Cardiac muscle cell (in vitro differentiated cells and primary cell): ENCODE measurements at regions not wholly inside any gene's neighbourhood (a gene's known extent, or its start where the extent isn't known, plus 50 kb on each side); places are given as distances from the start of the nearest gene placed in this dataset.

ENCODE experiments used
- DNase-seq, 2 donors: peaks; one replicate each; pipeline versions ENCODE4 v3.0.0 to v3.0.0-alpha.2; 2010 to 2017; ENCODE audit warnings: low read depth in 1 of 2, low spot score in 1 of 2
- H3K27ac ChIP-seq: fragments of 200-600 bp; sonication (generic); 2 replicates; pipeline ENCODE4 v1.5.1; 2016
- H3K27me3 ChIP-seq: fragments of 200-600 bp; sonication (generic); 2 replicates; pipeline ENCODE4 v1.6.0; 2016; ENCODE audit warnings: control low read depth
- H3K36me3 ChIP-seq: fragments of 200-600 bp; sonication (generic); 2 replicates; pipeline ENCODE4 v1.5.1; 2016; ENCODE audit warnings: control low read depth
- H3K4me1 ChIP-seq: fragments of 200-600 bp; sonication (generic); 2 replicates; pipeline ENCODE4 v1.8.1; 2017; ENCODE audit warnings: low read depth, mild to moderate bottlenecking, mixed run types
- H3K4me3 ChIP-seq: fragments of 200-600 bp; sonication (generic); 2 replicates; pipeline ENCODE4 v1.5.1; 2016; ENCODE audit warnings: mild to moderate bottlenecking
- H3K9me3 ChIP-seq: fragments of 200-600 bp; sonication (generic); 2 replicates; pipeline ENCODE4 v1.5.1; 2017; ENCODE audit warnings: low read depth, mild to moderate bottlenecking, control low read depth
- TF ChIP-seq, protein P1 (sequence below): IDR thresholded peaks from 2 replicates; pipeline ENCODE4 v1.5.1; 2012; ENCODE audit warnings: low read depth, mild to moderate bottlenecking, low read length

DNA sequence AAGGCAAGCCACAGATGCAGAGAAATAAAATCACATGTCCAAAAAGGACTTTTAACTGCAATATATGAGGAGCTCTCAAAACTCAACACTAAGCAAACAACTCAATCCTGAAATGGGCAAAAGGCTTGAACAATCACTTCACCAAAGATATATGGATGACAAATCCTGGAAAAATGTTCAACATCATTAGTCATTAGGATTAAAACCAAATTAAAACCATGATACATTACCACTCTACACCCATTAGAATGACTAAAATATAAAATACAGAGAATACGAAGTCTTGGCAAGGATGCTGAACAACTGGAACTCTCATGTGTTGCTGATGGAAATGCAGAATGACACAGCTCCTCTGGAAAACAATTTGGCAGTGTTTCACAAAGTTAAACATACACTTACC lies 277.4 kb downstream of the TLE1 start:
- TF ChIP-seq, protein P1, sequence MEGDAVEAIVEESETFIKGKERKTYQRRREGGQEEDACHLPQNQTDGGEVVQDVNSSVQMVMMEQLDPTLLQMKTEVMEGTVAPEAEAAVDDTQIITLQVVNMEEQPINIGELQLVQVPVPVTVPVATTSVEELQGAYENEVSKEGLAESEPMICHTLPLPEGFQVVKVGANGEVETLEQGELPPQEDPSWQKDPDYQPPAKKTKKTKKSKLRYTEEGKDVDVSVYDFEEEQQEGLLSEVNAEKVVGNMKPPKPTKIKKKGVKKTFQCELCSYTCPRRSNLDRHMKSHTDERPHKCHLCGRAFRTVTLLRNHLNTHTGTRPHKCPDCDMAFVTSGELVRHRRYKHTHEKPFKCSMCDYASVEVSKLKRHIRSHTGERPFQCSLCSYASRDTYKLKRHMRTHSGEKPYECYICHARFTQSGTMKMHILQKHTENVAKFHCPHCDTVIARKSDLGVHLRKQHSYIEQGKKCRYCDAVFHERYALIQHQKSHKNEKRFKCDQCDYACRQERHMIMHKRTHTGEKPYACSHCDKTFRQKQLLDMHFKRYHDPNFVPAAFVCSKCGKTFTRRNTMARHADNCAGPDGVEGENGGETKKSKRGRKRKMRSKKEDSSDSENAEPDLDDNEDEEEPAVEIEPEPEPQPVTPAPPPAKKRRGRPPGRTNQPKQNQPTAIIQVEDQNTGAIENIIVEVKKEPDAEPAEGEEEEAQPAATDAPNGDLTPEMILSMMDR, result no peak

DNA sequence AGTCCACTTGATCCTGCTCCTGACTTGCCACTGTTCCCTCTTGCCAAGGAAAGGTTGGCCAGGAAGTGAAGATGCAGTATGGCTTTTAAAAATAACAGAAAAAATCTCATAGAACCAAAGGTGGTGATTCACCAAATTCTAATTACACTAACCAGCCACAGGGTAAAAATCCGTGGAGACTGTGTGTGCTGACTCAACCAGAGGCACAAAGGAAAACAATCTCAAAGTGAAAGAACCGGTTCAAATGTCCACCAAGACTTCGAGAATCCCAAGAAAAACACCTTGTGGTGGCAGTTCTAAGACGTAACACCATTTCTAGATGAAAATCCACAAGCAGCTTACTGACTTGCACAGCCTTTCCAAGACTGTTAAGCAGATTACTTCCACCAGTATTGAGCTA lies 279.1 kb downstream of the TLE1 start:
- H3K4me3 ChIP-seq, result no peak overlapping the region
- no peak overlapping the region for H3K27ac ChIP-seq
- peak in 1 of 2 donors; percentile 34 for DNase-seq
- no peaks in the 10 kb centered on the region for H3K36me3 ChIP-seq
- TF ChIP-seq, protein P1, result no peak
- H3K9me3 ChIP-seq, result no peaks in the 10 kb centered on the region
- no peaks in the 10 kb centered on the region for H3K4me1 ChIP-seq
- no peaks in the 10 kb centered on the region for H3K27me3 ChIP-seq

More for the DNA sequence above, 277.4 kb downstream of the TLE1 start:
- Histone ChIP-seq H3K27me3 (no peaks in the 10 kb centered on the region), H3K27ac (no peak overlapping the region), H3K9me3 (no peaks in the 10 kb centered on the region), H3K36me3 (no peaks in the 10 kb centered on the region), H3K4me1 (no peaks in the 10 kb centered on the region), H3K4me3 (no peak overlapping the region)
- no peak for DNase-seq

DNA sequence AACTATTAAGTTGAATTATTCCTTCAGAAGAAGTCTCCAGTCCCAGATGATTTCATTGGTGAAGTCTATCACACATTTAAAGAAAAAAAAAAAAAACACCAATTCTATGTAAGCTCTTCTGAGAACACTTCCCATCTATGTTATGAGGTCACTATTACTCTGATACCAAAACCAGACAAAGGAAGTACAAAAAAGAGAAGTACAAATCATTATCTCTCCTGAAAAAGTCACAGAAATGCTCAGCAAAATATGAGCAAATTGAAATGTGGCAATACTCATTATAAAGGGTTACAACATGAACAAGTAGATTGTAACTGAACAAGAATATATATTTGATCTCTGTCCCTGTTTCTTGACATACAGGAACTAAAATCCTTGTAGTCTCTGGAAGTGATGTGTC lies 280.4 kb downstream of the TLE1 start:
- Histone ChIP-seq H3K4me3 (no peak overlapping the region), H3K27me3 (no peaks in the 10 kb centered on the region), H3K4me1 (no peaks in the 10 kb centered on the region), H3K27ac (no peak overlapping the region), H3K9me3 (no peaks in the 10 kb centered on the region), H3K36me3 (no peaks in the 10 kb centered on the region)
- TF ChIP-seq, protein P1, result no peak
- no peak for DNase-seq

DNA sequence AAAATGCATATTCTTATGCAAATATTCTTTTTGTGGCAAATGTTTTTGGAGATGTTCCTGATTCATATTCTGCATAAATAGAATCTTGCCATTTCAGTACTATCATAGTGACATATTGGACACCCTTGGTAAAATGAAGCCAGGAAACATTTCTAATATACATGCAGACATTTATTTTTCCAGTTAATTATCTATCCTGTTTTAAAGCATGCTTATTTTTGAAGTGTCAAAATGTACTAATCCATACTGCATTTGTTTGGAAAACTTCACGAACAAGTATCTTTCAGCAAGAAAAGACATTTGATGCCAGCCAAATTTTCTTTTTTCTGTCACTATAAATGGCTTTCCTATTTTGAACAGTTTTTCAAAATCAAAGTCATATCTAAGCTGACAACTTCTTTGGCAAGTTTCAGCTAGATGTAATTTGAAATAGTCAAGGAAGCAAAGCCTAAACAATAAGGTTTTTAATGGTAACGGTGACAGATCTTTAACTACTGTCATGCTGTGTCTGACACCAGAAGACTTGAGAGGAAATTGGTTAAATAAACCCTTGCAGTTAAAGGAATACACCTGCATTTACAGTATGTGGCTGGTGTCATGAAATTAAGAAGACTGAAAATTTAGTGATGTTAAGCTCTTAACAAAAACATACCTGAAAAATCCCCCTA lies 284.3 kb downstream of the TLE1 start:
- H3K4me1 ChIP-seq, result no peaks in the 10 kb centered on the region
- no peaks in the 10 kb centered on the region for H3K27me3 ChIP-seq
- H3K36me3 ChIP-seq, result no peaks in the 10 kb centered on the region
- no peaks in the 10 kb centered on the region for H3K9me3 ChIP-seq
- TF ChIP-seq, protein P1, result no peak
- no peak overlapping the region for H3K4me3 ChIP-seq
- no peak overlapping the region for H3K27ac ChIP-seq
- no peak for DNase-seq

DNA sequence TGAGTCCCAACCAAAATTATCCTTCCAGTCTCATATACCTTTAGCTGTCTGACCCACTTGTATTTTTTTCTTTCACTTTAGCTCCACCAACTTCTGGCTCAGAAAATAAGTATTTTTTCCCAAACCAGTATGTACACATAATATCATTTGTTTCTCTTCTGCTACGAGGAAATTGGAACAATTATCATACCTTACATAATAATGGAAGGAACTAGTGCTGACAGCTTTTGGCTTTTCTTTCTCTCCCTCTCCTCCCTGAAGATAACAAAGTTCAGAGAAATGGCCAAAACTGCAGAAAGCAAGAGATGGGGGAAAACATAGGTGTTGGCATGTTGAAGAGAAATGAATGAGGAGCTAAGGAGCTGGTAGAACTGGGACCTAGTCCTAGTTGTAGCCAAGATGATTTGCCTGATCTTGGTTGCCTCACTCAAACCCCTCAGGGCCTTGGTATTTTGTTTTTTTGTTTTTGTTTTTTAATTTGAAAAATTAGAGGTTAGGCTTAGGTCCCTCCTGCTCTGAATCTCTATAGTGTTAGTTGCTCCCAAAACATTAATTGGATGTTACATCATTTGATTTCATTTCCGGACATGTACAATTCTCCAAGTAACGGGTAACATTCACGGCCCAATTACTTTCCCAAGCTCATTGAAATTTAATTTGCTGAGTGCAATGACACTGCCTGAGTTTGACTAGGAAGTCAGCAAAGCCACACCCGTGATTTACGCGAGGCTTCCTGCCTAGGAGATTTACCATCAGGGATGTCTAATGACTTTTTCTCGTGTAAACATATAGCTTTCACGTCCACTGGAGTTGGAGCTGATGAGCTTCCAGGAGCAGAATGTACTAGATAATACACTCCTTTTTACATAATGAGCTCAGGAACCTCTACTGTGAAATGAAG lies 291.6 kb downstream of the TLE1 start:
- Histone ChIP-seq H3K27ac (no peak overlapping the region), H3K4me3 (no peak overlapping the region), H3K4me1 (no peaks in the 10 kb centered on the region), H3K27me3 (no peaks in the 10 kb centered on the region), H3K9me3 (no peaks in the 10 kb centered on the region), H3K36me3 (no peaks in the 10 kb centered on the region)
- TF ChIP-seq, protein P1, result no peak
- DNase-seq, result peak in 1 of 2 donors; percentile 33
